K562 (cell line): ENCODE measurements at regions not wholly inside any gene's neighbourhood (a gene's known extent, or its start where the extent isn't known, plus 50 kb on each side); places are given as distances from the start of the nearest gene placed in this dataset.

Experiments used
- ATAC-seq: fragments of 200-7000 bp; cut with Tn5 transposase; 3 replicates; pipeline ENCODE4 v1.9.1; 2020; ENCODE audit warnings: moderate library complexity
- BruUV-seq: library from RNA; stranded (reverse); fragments of 400-500 nt; replicated peaks from 2 replicates; lab custom pipeline; 2021; lab: Mats Ljungman, UMichigan
- CTCF ChIA-PET: fragments of 300-600 bp; formaldehyde crosslinking; extraction: SDS; loops from one replicate; lab custom pipeline; 2021; ENCODE audit warnings: low intra/inter-chr PET ratio; lab: Yijun Ruan, JAX
- POLR2A ChIA-PET: fragments of 300-600, 350-650 bp; sonication (Branson Sonifier 250); formaldehyde crosslinking; extraction: SDS; loops from one replicate; lab custom pipeline; 2021; ENCODE audit warnings: antibody characterized with exemption, inconsistent platforms; lab: Yijun Ruan, JAX
- DNase-seq, 4 experiments: peaks; one replicate each; pipeline versions ENCODE4 v3.0.0 to v3.0.0-alpha.2; 2011 to 2018; ENCODE audit warnings: low spot score in 3 of 4, mixed read lengths in 3 of 4; ENCODE audit errors: extremely low read depth in 1 of 4
- FAIRE-seq: peaks from 2 replicates; lab custom pipeline; 2011; peaks lifted over from hg19 to GRCh38; lab: Jason Lieb, UNC
- H2AFZ ChIP-seq: 2 replicates; pipeline ENCODE4 v1.6.0; 2011; ENCODE audit warnings: low read depth, low read length, control low read depth, inconsistent platforms
- H3K27ac ChIP-seq: fragments of 200-600 bp; 3 replicates; pipeline ENCODE4 v1.8.0; 2011; ENCODE audit warnings: low read depth, mild to moderate bottlenecking, control low read depth, inconsistent platforms, low read length, moderate library complexity, mixed read lengths; ENCODE audit errors: extremely low read depth
- H3K27me3 ChIP-seq, 2 experiments: fragments of 300-600 bp in 1 of 2; 2 replicates in 1 of 2; 3 replicates in 1 of 2; pipeline versions ENCODE4 v1.6.0 to v1.8.0; 2011; ENCODE audit warnings: inconsistent platforms in 2 of 2, low read length in 2 of 2, mild to moderate bottlenecking in 1 of 2, mixed read lengths in 1 of 2, moderate library complexity in 1 of 2; ENCODE audit not compliant: control insufficient read depth in 2 of 2, insufficient read depth in 2 of 2
- H3K36me3 ChIP-seq: fragments of 300-600 bp; 3 replicates; pipeline ENCODE4 v1.8.0; 2011; ENCODE audit warnings: mild to moderate bottlenecking, low read length, inconsistent platforms; ENCODE audit not compliant: control insufficient read depth, insufficient read depth
- H3K4me1 ChIP-seq, 2 experiments: fragments of 200-600 bp in 1 of 2; replicated peaks in 1 of 2; 2 replicates in 1 of 2; 3 replicates in 1 of 2; pipeline versions ENCODE4 v1.5.1 to v1.8.0; 2011; ENCODE audit warnings: inconsistent platforms in 2 of 2, low read length in 2 of 2, mild to moderate bottlenecking in 1 of 2, mixed read lengths in 1 of 2, moderate library complexity in 1 of 2; ENCODE audit not compliant: control insufficient read depth in 2 of 2, insufficient read depth in 2 of 2
- H3K4me2 ChIP-seq: 2 replicates; pipeline ENCODE4 v1.6.1; 2011; ENCODE audit warnings: low read length, control low read depth, inconsistent platforms, mixed read lengths; ENCODE audit not compliant: insufficient read depth
- H3K4me3 ChIP-seq: fragments of 200-600 bp; sonication (generic), shearing (Covaris generic); 2 replicates; pipeline ENCODE4 v1.5.1; 2016; ENCODE audit warnings: control low read depth, inconsistent platforms
- H3K79me2 ChIP-seq: fragments of 200-600 bp; 3 replicates; pipeline ENCODE4 v1.8.0; 2011; ENCODE audit warnings: low read length, inconsistent platforms; ENCODE audit not compliant: control insufficient read depth, insufficient read depth
- H3K9ac ChIP-seq, 2 experiments: 2 replicates each; pipeline versions ENCODE4 v1.6.0 to v1.6.1; 2011; ENCODE audit warnings: low read depth in 2 of 2, low read length in 2 of 2, control low read depth in 1 of 2, inconsistent platforms in 1 of 2, mild to moderate bottlenecking in 1 of 2, mixed read lengths in 1 of 2; ENCODE audit not compliant: insufficient read depth in 1 of 2
- H3K9me1 ChIP-seq: one replicate; pipeline ENCODE4 v1.6.0; 2011; ENCODE audit warnings: inconsistent platforms, mild to moderate bottlenecking, low read length, moderate library complexity; ENCODE audit not compliant: control insufficient read depth, insufficient read depth
- H3K9me3 ChIP-seq: replicated peaks from 2 replicates; pipeline ENCODE4 v1.5.1; 2011; ENCODE audit warnings: low read depth, low read length, inconsistent platforms; ENCODE audit not compliant: control insufficient read depth, insufficient read depth
- H4K20me1 ChIP-seq: replicated peaks from 2 replicates; pipeline ENCODE4 v1.6.1; 2011; ENCODE audit warnings: low read length, inconsistent platforms, mixed read lengths; ENCODE audit not compliant: control insufficient read depth, insufficient read depth
- DPF2 ChIP-seq: fragments of 450-650 bp; IDR thresholded peaks from 2 replicates; pipeline ENCODE4 v1.6.1; 2016
- KLF1 ChIP-seq: fragments of 450-650 bp; IDR thresholded peaks from 2 replicates; pipeline ENCODE4 v1.6.1; 2016; ENCODE audit warnings: missing genetic modification characterization, missing compliant biosample characterization
- KLF16 ChIP-seq: IDR thresholded peaks from 2 replicates; pipeline ENCODE4 v1.6.1; 2016; ENCODE audit warnings: antibody characterized with exemption
- MEIS2 ChIP-seq: fragments of 450-650 bp; IDR thresholded peaks from 2 replicates; pipeline ENCODE4 v1.6.1; 2014; ENCODE audit warnings: mild to moderate bottlenecking; ENCODE audit not compliant: partially characterized antibody
- PBX2 ChIP-seq, 2 experiments: IDR thresholded peaks in 1 of 2; conservative IDR thresholded peaks in 1 of 2; 2 replicates each; pipeline ENCODE4 v1.6.1; 2016; ENCODE audit warnings: low read depth in 2 of 2, mild to moderate bottlenecking in 1 of 2, missing compliant biosample characterization in 1 of 2, missing genetic modification characterization in 1 of 2, moderate library complexity in 1 of 2
- PCBP2 ChIP-seq: fragments of 200-400 bp; formaldehyde crosslinking; IDR thresholded peaks from 2 replicates; pipeline ENCODE4 v1.6.1; 2018; ENCODE audit warnings: low read length, low read depth, mild to moderate bottlenecking, moderate library complexity; ENCODE audit not compliant: poor library complexity, severe bottlenecking
- PYGO2 ChIP-seq: fragments of 450-650 bp; IDR thresholded peaks from 2 replicates; pipeline ENCODE4 v1.6.1; 2016; ENCODE audit warnings: mild to moderate bottlenecking, missing genetic modification characterization, moderate library complexity, missing compliant biosample characterization
- TFAM ChIP-seq: fragments of 250-450 bp; sonication (Bioruptor Pico); conservative IDR thresholded peaks from 2 replicates; pipeline ENCODE4 v1.5.0; 2021; ENCODE audit warnings: mild to moderate bottlenecking, moderate library complexity
- ZBTB33 ChIP-seq: sonication (generic); formaldehyde crosslinking; IDR thresholded peaks from 2 replicates; pipeline ENCODE4 v1.8.1; 2023; ENCODE audit warnings: mild to moderate bottlenecking, missing genetic modification reagents
- ZNF146 ChIP-seq: IDR thresholded peaks from one replicate; pipeline ENCODE4 v1.6.1; 2018; ENCODE audit warnings: missing compliant biosample characterization; ENCODE audit not compliant: unreplicated experiment
- ZNF175 ChIP-seq: fragments of 200-800 bp; sonication (Bioruptor generic); IDR thresholded peaks from 2 replicates; pipeline ENCODE4 v1.6.1; 2016; ENCODE audit warnings: low read depth, mild to moderate bottlenecking, missing genetic modification characterization, missing compliant biosample characterization
- ZNF644 ChIP-seq: fragments of 200-800 bp; sonication (Bioruptor generic); IDR thresholded peaks from 2 replicates; pipeline ENCODE4 v1.6.1; 2016; ENCODE audit warnings: low read depth, missing genetic modification characterization, missing compliant biosample characterization
- WGBS: fragments of 100-300 bp; shearing (Covaris generic); methylation state at CpG from one replicate; pipeline ENCODE4 v1.1.6; 2016; ENCODE audit warnings: low coverage, mixed read lengths; ENCODE audit not compliant: insufficient coverage; ENCODE audit errors: missing lambda C conversion rate; 5-methylcytosine and 5-hydroxymethylcytosine counted together
- in situ Hi-C: fragments of 300-500 bp; cut with MboI; formaldehyde crosslinking; loops from 4 replicates; pipeline ENCODE4 v1.15.0; 2018; ENCODE audit warnings: inconsistent platforms, mixed read lengths
- intact Hi-C: fragments of 100-400 bp; cut with micrococcal nuclease; formaldehyde crosslinking; loops from 2 replicates; pipeline ENCODE4 v1.14.2; 2022

DNA sequence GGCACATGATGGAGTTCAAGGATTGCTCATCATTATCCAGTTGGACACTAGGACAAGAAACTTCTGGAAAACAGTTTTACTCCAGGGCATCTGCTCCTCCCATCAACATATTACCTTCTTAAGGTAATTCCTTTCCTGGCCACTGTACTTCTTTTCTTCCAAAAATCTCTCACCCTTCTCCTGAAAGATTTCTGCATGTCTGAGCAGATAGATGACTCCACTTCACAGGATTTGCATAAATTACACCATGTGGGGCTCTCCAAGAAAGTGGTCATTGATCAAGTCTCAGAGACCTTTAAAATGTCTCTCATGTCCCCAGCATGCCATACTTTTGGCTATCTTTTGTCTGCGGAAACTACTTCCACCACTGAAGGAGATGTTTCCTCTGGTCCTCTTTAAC, 103.2 kb upstream of the TNFAIP3 start:
- ChIA-PET CTCF (no interaction called here), POLR2A (no interaction called here)
- H3K36me3 ChIP-seq = no peaks in the 10 kb centered on the region
- FAIRE-seq = no peak
- H2AFZ ChIP-seq = no peak overlapping the region
- H3K9me1 ChIP-seq = no peaks in the 10 kb centered on the region
- in situ Hi-C loops = no loop called here
- ATAC-seq = no peak
- H3K4me2 ChIP-seq = no peak overlapping the region
- no peak overlapping the region for H3K27ac ChIP-seq
- H3K9ac ChIP-seq = no peak overlapping the region
- no peaks in the 10 kb centered on the region for H3K79me2 ChIP-seq
- H4K20me1 ChIP-seq = no peaks in the 10 kb centered on the region
- H3K27me3 ChIP-seq = no peaks in the 10 kb centered on the region
- BruUV-seq = no TSS peak
- DNase-seq = no peak
- no peak for TF ChIP-seq ZNF146 (CRISPR knock-in tag)
- TF ChIP-seq KLF1 (tag) = no peak
- TF ChIP-seq ZNF644 = no peak
- no peak for TF ChIP-seq PYGO2
- no peak for TF ChIP-seq TFAM (CRISPR knock-in tag)
- no peak for TF ChIP-seq PCBP2
- intact Hi-C loops = no loop called here
- WGBS = 60% methylated on average over 1 of the region's 1 CpG
- H3K9me3 ChIP-seq = no peaks in the 10 kb centered on the region
- no peak overlapping the region for H3K4me3 ChIP-seq
- H3K4me1 ChIP-seq = peaks cover 0 to 17% of the 10 kb centered on the region in 2 experiments; a peak in 3 of 5 replicates

DNA sequence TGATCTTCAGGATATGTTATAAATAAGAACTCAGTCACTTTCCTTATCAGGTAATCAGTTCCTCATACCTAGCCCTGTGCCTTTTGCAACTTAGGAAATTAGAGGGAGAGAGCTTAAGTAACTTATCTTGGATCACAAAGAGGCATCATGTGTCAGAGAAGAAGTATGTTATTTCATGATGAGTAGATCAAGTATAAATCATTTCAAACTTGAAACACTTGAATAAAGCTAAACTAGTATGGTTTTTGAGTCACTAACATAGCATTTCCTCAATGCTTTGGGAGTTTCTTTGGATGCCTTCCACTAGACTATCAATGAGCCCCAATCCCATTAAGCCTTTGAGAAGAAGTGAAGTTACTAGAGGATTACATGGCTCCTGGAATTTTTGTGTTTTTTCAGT, 102.6 kb upstream of the TNFAIP3 start:
- Histone ChIP-seq H4K20me1 (no peaks in the 10 kb centered on the region), H2AFZ (no peak overlapping the region), H3K4me2 (no peak overlapping the region), H3K4me3 (no peak overlapping the region), H3K36me3 (no peaks in the 10 kb centered on the region), H3K9me1 (no peaks in the 10 kb centered on the region), H3K9me3 (no peaks in the 10 kb centered on the region), H3K4me1 (peaks cover 0 to 19% of the 10 kb centered on the region in 2 experiments; a peak in 3 of 5 replicates), H3K79me2 (no peaks in the 10 kb centered on the region), H3K27ac (no peak overlapping the region), H3K9ac (no peak overlapping the region), H3K27me3 (no peaks in the 10 kb centered on the region)
- intact Hi-C loops (no loop called here), in situ Hi-C loops (no loop called here)
- ATAC-seq = no peak
- POLR2A ChIA-PET = interaction anchor here (1.2 kb wide), 1 partner anchor 13 kb away, joined by 3 read pairs; no protein-coding TSS in a partner anchor
- CTCF ChIA-PET = no interaction called here
- no TSS peak for BruUV-seq
- TF ChIP-seq PBX2 (CRISPR knock-in tag; IDR thresholded peaks at IDR 0.05; ENCODE audit: low read depth) (no peak), PBX2 (tag; conservative IDR thresholded peaks at IDR 0.05; ENCODE audit: low read depth) (0 out of 2 replicates have a peak, but pooled peaks have one; percentile 22), DPF2 (no peak), MEIS2 (peak; percentile 52), ZNF175 (CRISPR knock-in tag) (no peak), ZBTB33 (CRISPR knock-in tag) (no peak), KLF16 (no peak)
- no peak for DNase-seq
- no peak for FAIRE-seq
